ENCODE measurements at regions not wholly inside any gene's neighbourhood (a gene's known extent, or its start where the extent isn't known, plus 50 kb on each side); places are given as distances from the start of the nearest gene placed in this dataset.

DNA sequence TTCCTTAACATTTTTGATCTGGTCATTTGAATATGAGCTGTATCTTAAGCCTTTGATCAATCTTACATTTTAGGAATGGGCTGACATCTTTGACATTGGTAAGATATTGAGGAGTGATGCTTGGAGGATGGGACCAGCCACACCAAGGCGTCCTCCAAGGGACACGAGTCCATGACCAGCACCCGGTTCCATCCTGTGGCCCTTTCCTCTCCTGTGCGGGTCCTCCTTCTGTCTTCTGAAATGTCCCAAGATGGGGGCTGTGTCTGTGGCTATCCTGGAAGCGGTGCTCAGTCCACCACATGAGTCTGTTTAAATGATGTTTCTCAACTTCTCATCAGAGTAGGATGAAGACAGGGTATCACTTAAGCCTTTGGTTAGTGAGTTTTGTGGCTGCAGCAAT is 67.3 kb upstream of the SHH start:
- Histone ChIP-seq H3K79me2 (replicated peaks; ENCODE audit: insufficient read depth) (no peaks in the 10 kb centered on the region), H3K27me3 (ENCODE audit: insufficient read depth) (no peaks in the 10 kb centered on the region), H3K4me2 (no peak overlapping the region), H3K4me3 (no peak overlapping the region), H3K4me1 (ENCODE audit: insufficient read depth) (no peaks in the 10 kb centered on the region), H3K36me3 (ENCODE audit: insufficient read depth) (no peaks in the 10 kb centered on the region), H2AFZ (no peak overlapping the region), H3F3A (replicated peaks; ENCODE audit: low read depth) (no peaks in the 10 kb centered on the region), H3K9me2 (ENCODE audit: insufficient read depth) (no peaks in the 10 kb centered on the region; the same call in 1 of the 2 replicates), H4K20me1 (replicated peaks; ENCODE audit: insufficient read depth) (no peaks in the 10 kb centered on the region), H3K27ac (ENCODE audit: low read depth) (no peak overlapping the region)
- H3K27me3 Mint-ChIP-seq (ENCODE audit: insufficient read depth, low read depth, poor library complexity), result peaks cover 6% of the 10 kb centered on the region
- ATAC-seq (no peak), DNase-seq (ENCODE audit: low spot score) (no peak)
- no peaks in the 10 kb centered on the region; the same call in 2 of the 3 replicates for H3K9me3 Mint-ChIP-seq
- H3K36me3 Mint-ChIP-seq (ENCODE audit: low read depth), result no peaks in the 10 kb centered on the region
- no peak overlapping the region for H3K27ac Mint-ChIP-seq
- TF ChIP-seq ZNF331 (CRISPR knock-in tag; IDR thresholded peaks at IDR 0.05; ENCODE audit: low read depth) (no peak), JUNB (IDR thresholded peaks at IDR 0.05; ENCODE audit: unreplicated experiment) (no peak), CREB1 (CRISPR knock-in tag; IDR thresholded peaks at IDR 0.05; ENCODE audit: low read depth) (no peak), EZH2 (IDR thresholded peaks at IDR 0.05; ENCODE audit: low read depth, unreplicated experiment) (no peak), STAT1 (IDR thresholded peaks at IDR 0.05; ENCODE audit: unreplicated experiment) (no peak), POLR2AphosphoS5 (IDR thresholded peaks at IDR 0.05; ENCODE audit: low read depth) (no peak), NANOG (IDR thresholded peaks at IDR 0.05; ENCODE audit: borderline replicate concordance) (no peak), EZH2phosphoT487 (IDR thresholded peaks at IDR 0.05; ENCODE audit: unreplicated experiment) (no peak), ZNF114 (CRISPR knock-in tag; IDR thresholded peaks at IDR 0.05) (no peak)
- TF ChIP-seq, protein P1, sequence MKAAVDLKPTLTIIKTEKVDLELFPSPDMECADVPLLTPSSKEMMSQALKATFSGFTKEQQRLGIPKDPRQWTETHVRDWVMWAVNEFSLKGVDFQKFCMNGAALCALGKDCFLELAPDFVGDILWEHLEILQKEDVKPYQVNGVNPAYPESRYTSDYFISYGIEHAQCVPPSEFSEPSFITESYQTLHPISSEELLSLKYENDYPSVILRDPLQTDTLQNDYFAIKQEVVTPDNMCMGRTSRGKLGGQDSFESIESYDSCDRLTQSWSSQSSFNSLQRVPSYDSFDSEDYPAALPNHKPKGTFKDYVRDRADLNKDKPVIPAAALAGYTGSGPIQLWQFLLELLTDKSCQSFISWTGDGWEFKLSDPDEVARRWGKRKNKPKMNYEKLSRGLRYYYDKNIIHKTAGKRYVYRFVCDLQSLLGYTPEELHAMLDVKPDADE (IDR thresholded peaks at IDR 0.05), result no peak
- TF ChIP-seq, protein P2, sequence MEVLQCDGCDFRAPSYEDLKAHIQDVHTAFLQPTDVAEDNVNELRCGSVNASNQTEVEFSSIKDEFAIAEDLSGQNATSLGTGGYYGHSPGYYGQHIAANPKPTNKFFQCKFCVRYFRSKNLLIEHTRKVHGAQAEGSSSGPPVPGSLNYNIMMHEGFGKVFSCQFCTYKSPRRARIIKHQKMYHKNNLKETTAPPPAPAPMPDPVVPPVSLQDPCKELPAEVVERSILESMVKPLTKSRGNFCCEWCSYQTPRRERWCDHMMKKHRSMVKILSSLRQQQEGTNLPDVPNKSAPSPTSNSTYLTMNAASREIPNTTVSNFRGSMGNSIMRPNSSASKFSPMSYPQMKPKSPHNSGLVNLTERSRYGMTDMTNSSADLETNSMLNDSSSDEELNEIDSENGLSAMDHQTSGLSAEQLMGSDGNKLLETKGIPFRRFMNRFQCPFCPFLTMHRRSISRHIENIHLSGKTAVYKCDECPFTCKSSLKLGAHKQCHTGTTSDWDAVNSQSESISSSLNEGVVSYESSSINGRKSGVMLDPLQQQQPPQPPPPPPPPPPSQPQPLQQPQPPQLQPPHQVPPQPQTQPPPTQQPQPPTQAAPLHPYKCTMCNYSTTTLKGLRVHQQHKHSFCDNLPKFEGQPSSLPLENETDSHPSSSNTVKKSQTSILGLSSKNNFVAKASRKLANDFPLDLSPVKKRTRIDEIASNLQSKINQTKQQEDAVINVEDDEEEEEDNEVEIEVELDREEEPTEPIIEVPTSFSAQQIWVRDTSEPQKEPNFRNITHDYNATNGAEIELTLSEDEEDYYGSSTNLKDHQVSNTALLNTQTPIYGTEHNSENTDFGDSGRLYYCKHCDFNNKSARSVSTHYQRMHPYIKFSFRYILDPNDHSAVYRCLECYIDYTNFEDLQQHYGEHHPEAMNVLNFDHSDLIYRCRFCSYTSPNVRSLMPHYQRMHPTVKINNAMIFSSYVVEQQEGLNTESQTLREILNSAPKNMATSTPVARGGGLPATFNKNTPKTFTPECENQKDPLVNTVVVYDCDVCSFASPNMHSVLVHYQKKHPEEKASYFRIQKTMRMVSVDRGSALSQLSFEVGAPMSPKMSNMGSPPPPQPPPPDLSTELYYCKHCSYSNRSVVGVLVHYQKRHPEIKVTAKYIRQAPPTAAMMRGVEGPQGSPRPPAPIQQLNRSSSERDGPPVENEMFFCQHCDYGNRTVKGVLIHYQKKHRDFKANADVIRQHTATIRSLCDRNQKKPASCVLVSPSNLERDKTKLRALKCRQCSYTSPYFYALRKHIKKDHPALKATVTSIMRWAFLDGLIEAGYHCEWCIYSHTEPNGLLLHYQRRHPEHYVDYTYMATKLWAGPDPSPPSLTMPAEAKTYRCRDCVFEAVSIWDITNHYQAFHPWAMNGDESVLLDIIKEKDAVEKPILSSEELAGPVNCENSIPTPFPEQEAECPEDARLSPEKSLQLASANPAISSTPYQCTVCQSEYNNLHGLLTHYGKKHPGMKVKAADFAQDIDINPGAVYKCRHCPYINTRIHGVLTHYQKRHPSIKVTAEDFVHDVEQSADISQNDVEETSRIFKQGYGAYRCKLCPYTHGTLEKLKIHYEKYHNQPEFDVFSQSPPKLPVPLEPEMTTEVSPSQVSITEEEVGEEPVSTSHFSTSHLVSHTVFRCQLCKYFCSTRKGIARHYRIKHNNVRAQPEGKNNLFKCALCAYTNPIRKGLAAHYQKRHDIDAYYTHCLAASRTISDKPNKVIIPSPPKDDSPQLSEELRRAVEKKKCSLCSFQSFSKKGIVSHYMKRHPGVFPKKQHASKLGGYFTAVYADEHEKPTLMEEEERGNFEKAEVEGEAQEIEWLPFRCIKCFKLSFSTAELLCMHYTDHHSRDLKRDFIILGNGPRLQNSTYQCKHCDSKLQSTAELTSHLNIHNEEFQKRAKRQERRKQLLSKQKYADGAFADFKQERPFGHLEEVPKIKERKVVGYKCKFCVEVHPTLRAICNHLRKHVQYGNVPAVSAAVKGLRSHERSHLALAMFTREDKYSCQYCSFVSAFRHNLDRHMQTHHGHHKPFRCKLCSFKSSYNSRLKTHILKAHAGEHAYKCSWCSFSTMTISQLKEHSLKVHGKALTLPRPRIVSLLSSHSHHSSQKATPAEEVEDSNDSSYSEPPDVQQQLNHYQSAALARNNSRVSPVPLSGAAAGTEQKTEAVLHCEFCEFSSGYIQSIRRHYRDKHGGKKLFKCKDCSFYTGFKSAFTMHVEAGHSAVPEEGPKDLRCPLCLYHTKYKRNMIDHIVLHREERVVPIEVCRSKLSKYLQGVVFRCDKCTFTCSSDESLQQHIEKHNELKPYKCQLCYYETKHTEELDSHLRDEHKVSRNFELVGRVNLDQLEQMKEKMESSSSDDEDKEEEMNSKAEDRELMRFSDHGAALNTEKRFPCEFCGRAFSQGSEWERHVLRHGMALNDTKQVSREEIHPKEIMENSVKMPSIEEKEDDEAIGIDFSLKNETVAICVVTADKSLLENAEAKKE (CRISPR knock-in tag; IDR thresholded peaks at IDR 0.05), result no peak
- TF ChIP-seq, protein P3, sequence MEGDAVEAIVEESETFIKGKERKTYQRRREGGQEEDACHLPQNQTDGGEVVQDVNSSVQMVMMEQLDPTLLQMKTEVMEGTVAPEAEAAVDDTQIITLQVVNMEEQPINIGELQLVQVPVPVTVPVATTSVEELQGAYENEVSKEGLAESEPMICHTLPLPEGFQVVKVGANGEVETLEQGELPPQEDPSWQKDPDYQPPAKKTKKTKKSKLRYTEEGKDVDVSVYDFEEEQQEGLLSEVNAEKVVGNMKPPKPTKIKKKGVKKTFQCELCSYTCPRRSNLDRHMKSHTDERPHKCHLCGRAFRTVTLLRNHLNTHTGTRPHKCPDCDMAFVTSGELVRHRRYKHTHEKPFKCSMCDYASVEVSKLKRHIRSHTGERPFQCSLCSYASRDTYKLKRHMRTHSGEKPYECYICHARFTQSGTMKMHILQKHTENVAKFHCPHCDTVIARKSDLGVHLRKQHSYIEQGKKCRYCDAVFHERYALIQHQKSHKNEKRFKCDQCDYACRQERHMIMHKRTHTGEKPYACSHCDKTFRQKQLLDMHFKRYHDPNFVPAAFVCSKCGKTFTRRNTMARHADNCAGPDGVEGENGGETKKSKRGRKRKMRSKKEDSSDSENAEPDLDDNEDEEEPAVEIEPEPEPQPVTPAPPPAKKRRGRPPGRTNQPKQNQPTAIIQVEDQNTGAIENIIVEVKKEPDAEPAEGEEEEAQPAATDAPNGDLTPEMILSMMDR (conservative IDR thresholded peaks at IDR 0.05; ENCODE audit: low read depth in 2 of 2), result no peak
- TF ChIP-seq, protein P4, sequence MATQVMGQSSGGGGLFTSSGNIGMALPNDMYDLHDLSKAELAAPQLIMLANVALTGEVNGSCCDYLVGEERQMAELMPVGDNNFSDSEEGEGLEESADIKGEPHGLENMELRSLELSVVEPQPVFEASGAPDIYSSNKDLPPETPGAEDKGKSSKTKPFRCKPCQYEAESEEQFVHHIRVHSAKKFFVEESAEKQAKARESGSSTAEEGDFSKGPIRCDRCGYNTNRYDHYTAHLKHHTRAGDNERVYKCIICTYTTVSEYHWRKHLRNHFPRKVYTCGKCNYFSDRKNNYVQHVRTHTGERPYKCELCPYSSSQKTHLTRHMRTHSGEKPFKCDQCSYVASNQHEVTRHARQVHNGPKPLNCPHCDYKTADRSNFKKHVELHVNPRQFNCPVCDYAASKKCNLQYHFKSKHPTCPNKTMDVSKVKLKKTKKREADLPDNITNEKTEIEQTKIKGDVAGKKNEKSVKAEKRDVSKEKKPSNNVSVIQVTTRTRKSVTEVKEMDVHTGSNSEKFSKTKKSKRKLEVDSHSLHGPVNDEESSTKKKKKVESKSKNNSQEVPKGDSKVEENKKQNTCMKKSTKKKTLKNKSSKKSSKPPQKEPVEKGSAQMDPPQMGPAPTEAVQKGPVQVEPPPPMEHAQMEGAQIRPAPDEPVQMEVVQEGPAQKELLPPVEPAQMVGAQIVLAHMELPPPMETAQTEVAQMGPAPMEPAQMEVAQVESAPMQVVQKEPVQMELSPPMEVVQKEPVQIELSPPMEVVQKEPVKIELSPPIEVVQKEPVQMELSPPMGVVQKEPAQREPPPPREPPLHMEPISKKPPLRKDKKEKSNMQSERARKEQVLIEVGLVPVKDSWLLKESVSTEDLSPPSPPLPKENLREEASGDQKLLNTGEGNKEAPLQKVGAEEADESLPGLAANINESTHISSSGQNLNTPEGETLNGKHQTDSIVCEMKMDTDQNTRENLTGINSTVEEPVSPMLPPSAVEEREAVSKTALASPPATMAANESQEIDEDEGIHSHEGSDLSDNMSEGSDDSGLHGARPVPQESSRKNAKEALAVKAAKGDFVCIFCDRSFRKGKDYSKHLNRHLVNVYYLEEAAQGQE (IDR thresholded peaks at IDR 0.05; ENCODE audit: unreplicated experiment), result no peak
- H3K4me3 Mint-ChIP-seq, result no peak overlapping the region
- H3K4me1 Mint-ChIP-seq, result peaks cover 3% of the 10 kb centered on the region; the same call in 1 of the 3 replicates

Data from GM23338 (cell line).